Upper lobe of left lung (tissue), 4 donors: ENCODE measurements at regions not wholly inside any gene's neighbourhood (a gene's known extent, or its start where the extent isn't known, plus 50 kb on each side); places are given as distances from the start of the nearest gene placed in this dataset.

ENCODE experiments used
- EP300 ChIP-seq, 4 donors: sonication (generic); formaldehyde crosslinking; IDR thresholded peaks; one replicate each; pipeline ENCODE4 v1.5.1; 2017; ENCODE audit warnings: antibody characterized with exemption in 4 of 4, control low read depth in 2 of 4
- TF ChIP-seq, protein P1 (sequence below), 6 experiments: fragments of 450-650 bp in 4 of 6; fragments of 200-600 bp in 2 of 6; sonication (generic) in 2 of 6; IDR thresholded peaks; one replicate each; pipeline ENCODE4 v1.5.1; 2016 to 2019; ENCODE audit warnings: antibody characterized with exemption in 6 of 6

DNA sequence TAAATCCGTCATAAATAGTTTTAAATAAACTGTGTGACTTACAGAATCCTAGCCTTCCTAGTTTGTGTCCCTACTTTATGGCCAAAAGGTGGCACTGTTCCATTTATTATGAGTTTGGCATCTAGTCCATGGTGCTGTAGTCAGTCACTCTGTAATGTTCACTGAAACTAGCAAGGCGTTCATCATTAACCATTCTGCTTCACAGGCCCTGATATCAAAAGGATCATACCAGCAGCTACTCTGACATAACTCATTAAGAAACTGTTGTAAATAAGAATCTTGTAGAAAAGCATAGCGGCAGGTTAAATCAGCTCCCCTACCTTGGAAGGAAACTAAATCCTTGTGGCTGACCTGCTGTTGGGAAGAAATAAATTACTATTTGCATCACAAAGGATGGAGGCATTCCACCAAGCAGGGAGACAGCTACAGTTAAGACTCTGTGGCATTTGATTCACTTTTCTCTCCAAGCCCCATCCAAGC lies 919.6 kb upstream of the DIAPH2 start:
- TF ChIP-seq, protein P1, sequence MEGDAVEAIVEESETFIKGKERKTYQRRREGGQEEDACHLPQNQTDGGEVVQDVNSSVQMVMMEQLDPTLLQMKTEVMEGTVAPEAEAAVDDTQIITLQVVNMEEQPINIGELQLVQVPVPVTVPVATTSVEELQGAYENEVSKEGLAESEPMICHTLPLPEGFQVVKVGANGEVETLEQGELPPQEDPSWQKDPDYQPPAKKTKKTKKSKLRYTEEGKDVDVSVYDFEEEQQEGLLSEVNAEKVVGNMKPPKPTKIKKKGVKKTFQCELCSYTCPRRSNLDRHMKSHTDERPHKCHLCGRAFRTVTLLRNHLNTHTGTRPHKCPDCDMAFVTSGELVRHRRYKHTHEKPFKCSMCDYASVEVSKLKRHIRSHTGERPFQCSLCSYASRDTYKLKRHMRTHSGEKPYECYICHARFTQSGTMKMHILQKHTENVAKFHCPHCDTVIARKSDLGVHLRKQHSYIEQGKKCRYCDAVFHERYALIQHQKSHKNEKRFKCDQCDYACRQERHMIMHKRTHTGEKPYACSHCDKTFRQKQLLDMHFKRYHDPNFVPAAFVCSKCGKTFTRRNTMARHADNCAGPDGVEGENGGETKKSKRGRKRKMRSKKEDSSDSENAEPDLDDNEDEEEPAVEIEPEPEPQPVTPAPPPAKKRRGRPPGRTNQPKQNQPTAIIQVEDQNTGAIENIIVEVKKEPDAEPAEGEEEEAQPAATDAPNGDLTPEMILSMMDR (IDR thresholded peaks at IDR 0.05), result peak in 4 of 6 experiments; percentile 8 to 27 (median 16)
- no peak for TF ChIP-seq EP300 (IDR thresholded peaks at IDR 0.05)
